Upper lobe of right lung (tissue), 1 donor: ENCODE measurements at regions not wholly inside any gene's neighbourhood (a gene's known extent, or its start where the extent isn't known, plus 50 kb on each side); places are given as distances from the start of the nearest gene placed in this dataset.

Experiments
- ATAC-seq: fragments of 200-7000 bp; cut with Tn5 transposase; one replicate; pipeline ENCODE4 v1.9.1; 2020; ENCODE audit warnings: mild to moderate bottlenecking, moderate library complexity
- DNase-seq: peaks from one replicate; pipeline ENCODE4 v3.0.0-alpha.2; 2020
- H3K27ac ChIP-seq: fragments of 200-600 bp; one replicate; pipeline ENCODE4 v1.8.0; 2022
- H3K27me3 ChIP-seq: fragments of 200-600 bp; one replicate; pipeline ENCODE4 v1.8.0; 2022; ENCODE audit warnings: mild to moderate bottlenecking
- H3K36me3 ChIP-seq: fragments of 200-600 bp; one replicate; pipeline ENCODE4 v1.8.0; 2022
- H3K4me1 ChIP-seq: fragments of 200-600 bp; one replicate; pipeline ENCODE4 v1.8.0; 2022
- H3K4me3 ChIP-seq: fragments of 200-600 bp; one replicate; pipeline ENCODE4 v1.8.0; 2022; ENCODE audit warnings: mild to moderate bottlenecking
- H3K9me3 ChIP-seq: fragments of 200-600 bp; one replicate; pipeline ENCODE4 v1.8.0; 2022
- CTCF ChIP-seq: fragments of 200-600 bp; IDR thresholded peaks from one replicate; pipeline ENCODE4 v1.8.0; 2022; ENCODE audit warnings: antibody characterized with exemption
- intact Hi-C: fragments of 100-400 bp; cut with DNase I; formaldehyde crosslinking; loops from one replicate; pipeline ENCODE4 v1.11.0; 2022
- donor health status: DM: no; HTN: yes; CAD: no; lungs with severe emphysema.

- Histone ChIP-seq H3K4me3 (no peak overlapping the region), H3K27ac (no peak overlapping the region), H3K4me1 (no peaks in the 10 kb centered on the region), H3K36me3 (no peaks in the 10 kb centered on the region), H3K9me3 (no peaks in the 10 kb centered on the region), H3K27me3 (no peaks in the 10 kb centered on the region)
- TF ChIP-seq CTCF, result no peak
- no peak for DNase-seq
- intact Hi-C loops, result no loop called here
- no peak for ATAC-seq
Measured at GRCh38 chr2:41973871-41974270, 74.0 kb upstream of the PKDCC start.

- Histone ChIP-seq H3K27ac (no peak overlapping the region), H3K4me1 (no peaks in the 10 kb centered on the region), H3K9me3 (no peaks in the 10 kb centered on the region), H3K27me3 (no peaks in the 10 kb centered on the region), H3K36me3 (no peaks in the 10 kb centered on the region), H3K4me3 (no peak overlapping the region)
- no peak for TF ChIP-seq CTCF
- DNase-seq (no peak), ATAC-seq (no peak)
- intact Hi-C loops, result no loop called here
Measured at GRCh38 chr2:41981417-41981816, 66.4 kb upstream of the PKDCC start.

- Histone ChIP-seq H3K27ac (no peak overlapping the region), H3K36me3 (no peaks in the 10 kb centered on the region), H3K4me1 (no peaks in the 10 kb centered on the region), H3K4me3 (no peak overlapping the region), H3K27me3 (no peaks in the 10 kb centered on the region), H3K9me3 (no peaks in the 10 kb centered on the region)
- intact Hi-C loops, result no loop called here
- ATAC-seq (no peak), DNase-seq (no peak)
- no peak for TF ChIP-seq CTCF
Measured at GRCh38 chr2:41985573-41986095, 62.2 kb upstream of the PKDCC start.

- no peak overlapping the region for H3K27ac ChIP-seq
- H3K36me3 ChIP-seq, result no peaks in the 10 kb centered on the region
- DNase-seq (no peak), ATAC-seq (no peak)
- TF ChIP-seq CTCF, result no peak
- no peaks in the 10 kb centered on the region for H3K4me1 ChIP-seq
- no peaks in the 10 kb centered on the region for H3K27me3 ChIP-seq
- no peaks in the 10 kb centered on the region for H3K9me3 ChIP-seq
- intact Hi-C loops, result no loop called here
- H3K4me3 ChIP-seq, result no peak overlapping the region
Measured at GRCh38 chr2:41989501-41990180, 58.2 kb upstream of the PKDCC start.

- H3K36me3 ChIP-seq, result no peaks in the 10 kb centered on the region
- H3K27ac ChIP-seq, result no peak overlapping the region
- ATAC-seq (no peak), DNase-seq (no peak)
- no peak overlapping the region for H3K4me3 ChIP-seq
- no peak for TF ChIP-seq CTCF
- intact Hi-C loops, result no loop called here
- no peaks in the 10 kb centered on the region for H3K4me1 ChIP-seq
- H3K27me3 ChIP-seq, result no peaks in the 10 kb centered on the region
- H3K9me3 ChIP-seq, result no peaks in the 10 kb centered on the region
Measured at GRCh38 chr2:41990245-41990644, 57.6 kb upstream of the PKDCC start.

- no peaks in the 10 kb centered on the region for H3K36me3 ChIP-seq
- H3K27ac ChIP-seq, result no peak overlapping the region
- no peaks in the 10 kb centered on the region for H3K9me3 ChIP-seq
- no peaks in the 10 kb centered on the region for H3K4me1 ChIP-seq
- no peaks in the 10 kb centered on the region for H3K27me3 ChIP-seq
- H3K4me3 ChIP-seq, result no peak overlapping the region
- intact Hi-C loops, result no loop called here
- ATAC-seq, result no peak
- no peak for TF ChIP-seq CTCF
- DNase-seq, result no peak
Measured at GRCh38 chr2:41990688-41991087, 57.1 kb upstream of the PKDCC start.
